Caco-2 (cell line): ENCODE measurements at regions not wholly inside any gene's neighbourhood (a gene's known extent, or its start where the extent isn't known, plus 50 kb on each side); places are given as distances from the start of the nearest gene placed in this dataset.

Experiments
- BruUV-seq: library from RNA; stranded (reverse); fragments of 400-500 nt; replicated peaks from 2 replicates; lab custom pipeline; 2021; lab: Mats Ljungman, UMichigan
- CTCF ChIA-PET: fragments of 300-600 bp; sonication (Branson Sonifier 250); formaldehyde crosslinking; loops from one replicate; lab custom pipeline; 2022; ENCODE audit warnings: antibody characterized with exemption; lab: Charles Lee
- POLR2A ChIA-PET: fragments of 300-600 bp; sonication (Branson Sonifier 250); formaldehyde crosslinking; loops from one replicate; lab custom pipeline; 2022; ENCODE audit warnings: antibody characterized with exemption; lab: Charles Lee
- DNase-seq, 2 experiments: peaks; one replicate each; pipeline versions ENCODE4 v3.0.0 to v3.0.0-alpha.2; 2020 to 2022
- H3K27me3 ChIP-seq: replicated peaks from 2 replicates; pipeline ENCODE4 v1.6.0; 2011; ENCODE audit warnings: low read length; ENCODE audit not compliant: control insufficient read depth, insufficient read depth
- H3K36me3 ChIP-seq: 2 replicates; pipeline ENCODE4 v1.5.1; 2011; ENCODE audit warnings: low read length; ENCODE audit not compliant: control insufficient read depth, insufficient read depth
- H3K4me1 ChIP-seq: fragments of 250-450 bp; sonication (Bioruptor Pico); 2 replicates; pipeline ENCODE4 v1.5.1; 2020; ENCODE audit warnings: mild to moderate bottlenecking
- H3K4me3 ChIP-seq: 2 replicates; pipeline ENCODE4 v1.5.1; 2011; ENCODE audit warnings: low read depth, mild to moderate bottlenecking, control low read depth, low read length
- H3K9me3 ChIP-seq: fragments of 250-450 bp; sonication (Bioruptor Pico); 2 replicates; pipeline ENCODE4 v1.5.1; 2020; ENCODE audit warnings: mild to moderate bottlenecking, moderate library complexity
- H3K27ac Mint-ChIP-seq: one replicate; pipeline ENCODE4 v1.8.0; 2022; ENCODE audit warnings: mixed read lengths; ENCODE audit not compliant: unreplicated experiment
- H3K27me3 Mint-ChIP-seq: one replicate; pipeline ENCODE4 v1.8.0; 2022; ENCODE audit warnings: mixed read lengths; ENCODE audit not compliant: insufficient read depth, unreplicated experiment
- H3K36me3 Mint-ChIP-seq: one replicate; pipeline ENCODE4 v1.8.0; 2022; ENCODE audit warnings: mild to moderate bottlenecking, mixed read lengths; ENCODE audit not compliant: insufficient read depth, unreplicated experiment
- H3K4me1 Mint-ChIP-seq: one replicate; pipeline ENCODE4 v1.8.0; 2022; ENCODE audit warnings: low read depth, mixed read lengths; ENCODE audit not compliant: unreplicated experiment
- H3K4me3 Mint-ChIP-seq: one replicate; pipeline ENCODE4 v1.8.0; 2022; ENCODE audit warnings: mild to moderate bottlenecking, moderate library complexity, mixed read lengths; ENCODE audit not compliant: unreplicated experiment
- H3K9me3 Mint-ChIP-seq: one replicate; pipeline ENCODE4 v1.8.0; 2022; ENCODE audit warnings: mixed read lengths; ENCODE audit not compliant: unreplicated experiment
- intact Hi-C: fragments of 100-400 bp; cut with micrococcal nuclease; formaldehyde crosslinking; loops from one replicate; pipeline ENCODE4 v1.10.0; 2022; ENCODE audit not compliant: unreplicated experiment
- TF ChIP-seq, protein P1 (sequence below), 2 experiments: fragments of 200-600 bp in 1 of 2; IDR thresholded peaks; 1 replicate in 1 of 2; 2 replicates in 1 of 2; pipeline versions ENCODE4 v1.5.1 to v1.8.0; 2011 to 2022; ENCODE audit warnings: antibody characterized with exemption in 1 of 2, control low read depth in 1 of 2, inconsistent platforms in 1 of 2, low read depth in 1 of 2, low read length in 1 of 2, mild to moderate bottlenecking in 1 of 2, moderate library complexity in 1 of 2; ENCODE audit not compliant: insufficient read depth in 1 of 2, severe bottlenecking in 1 of 2, unreplicated experiment in 1 of 2

DNA sequence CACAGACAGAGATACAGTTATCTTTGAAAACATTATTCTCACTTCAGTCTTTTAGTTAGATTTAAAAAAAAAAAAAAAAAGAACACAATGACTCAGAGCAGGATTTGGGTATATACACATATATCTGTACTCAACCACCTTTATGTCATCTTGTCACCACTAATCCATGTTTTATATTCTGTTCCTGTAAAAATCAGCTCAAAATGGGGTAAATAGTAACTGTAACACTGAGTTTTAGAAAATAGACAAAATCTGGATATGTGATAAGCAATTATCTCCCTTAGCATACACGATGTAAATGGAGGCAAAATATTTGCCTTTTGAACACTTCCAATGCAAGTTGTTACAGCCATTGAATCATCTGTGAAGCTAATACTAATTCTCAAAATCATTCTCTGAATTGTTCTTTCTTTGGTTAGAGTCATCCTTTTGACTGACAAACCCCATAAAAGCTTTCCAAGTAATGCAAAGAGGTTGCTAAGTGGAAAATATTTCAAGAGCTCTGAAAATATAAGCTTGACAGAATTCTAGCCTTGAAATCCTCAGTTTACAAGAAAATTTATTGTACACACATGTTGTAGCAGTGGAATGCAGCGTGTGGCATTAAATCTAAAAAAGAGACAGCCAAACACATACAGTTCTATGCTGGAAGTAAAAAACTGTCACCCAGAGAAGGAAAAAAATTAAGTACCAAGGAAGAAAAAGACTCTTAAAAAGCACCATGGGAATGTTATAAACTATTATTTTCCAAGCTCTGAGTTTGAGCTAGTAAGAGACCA, 502.2 kb upstream of the PHF14 start:
- Histone ChIP-seq H3K36me3 (no peaks in the 10 kb centered on the region), H3K9me3 (no peaks in the 10 kb centered on the region), H3K4me3 (no peak overlapping the region), H3K27me3 (no peaks in the 10 kb centered on the region), H3K4me1 (no peaks in the 10 kb centered on the region)
- H3K36me3 Mint-ChIP-seq: no peaks in the 10 kb centered on the region
- POLR2A ChIA-PET: no interaction called here
- no peaks in the 10 kb centered on the region for H3K4me1 Mint-ChIP-seq
- no peak overlapping the region for H3K27ac Mint-ChIP-seq
- no peak overlapping the region for H3K4me3 Mint-ChIP-seq
- CTCF ChIA-PET: no interaction called here
- TF ChIP-seq, protein P1, sequence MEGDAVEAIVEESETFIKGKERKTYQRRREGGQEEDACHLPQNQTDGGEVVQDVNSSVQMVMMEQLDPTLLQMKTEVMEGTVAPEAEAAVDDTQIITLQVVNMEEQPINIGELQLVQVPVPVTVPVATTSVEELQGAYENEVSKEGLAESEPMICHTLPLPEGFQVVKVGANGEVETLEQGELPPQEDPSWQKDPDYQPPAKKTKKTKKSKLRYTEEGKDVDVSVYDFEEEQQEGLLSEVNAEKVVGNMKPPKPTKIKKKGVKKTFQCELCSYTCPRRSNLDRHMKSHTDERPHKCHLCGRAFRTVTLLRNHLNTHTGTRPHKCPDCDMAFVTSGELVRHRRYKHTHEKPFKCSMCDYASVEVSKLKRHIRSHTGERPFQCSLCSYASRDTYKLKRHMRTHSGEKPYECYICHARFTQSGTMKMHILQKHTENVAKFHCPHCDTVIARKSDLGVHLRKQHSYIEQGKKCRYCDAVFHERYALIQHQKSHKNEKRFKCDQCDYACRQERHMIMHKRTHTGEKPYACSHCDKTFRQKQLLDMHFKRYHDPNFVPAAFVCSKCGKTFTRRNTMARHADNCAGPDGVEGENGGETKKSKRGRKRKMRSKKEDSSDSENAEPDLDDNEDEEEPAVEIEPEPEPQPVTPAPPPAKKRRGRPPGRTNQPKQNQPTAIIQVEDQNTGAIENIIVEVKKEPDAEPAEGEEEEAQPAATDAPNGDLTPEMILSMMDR (IDR thresholded peaks at IDR 0.05; ENCODE audit: insufficient read depth in 1 of 2, low read depth in 1 of 2, low read length in 1 of 2, severe bottlenecking in 1 of 2, unreplicated experiment in 1 of 2): no peak
- peaks cover 4% of the 10 kb centered on the region for H3K27me3 Mint-ChIP-seq
- intact Hi-C loops: no loop called here
- no peaks in the 10 kb centered on the region for H3K9me3 Mint-ChIP-seq
- no peak for DNase-seq
- no TSS peak for BruUV-seq

DNA sequence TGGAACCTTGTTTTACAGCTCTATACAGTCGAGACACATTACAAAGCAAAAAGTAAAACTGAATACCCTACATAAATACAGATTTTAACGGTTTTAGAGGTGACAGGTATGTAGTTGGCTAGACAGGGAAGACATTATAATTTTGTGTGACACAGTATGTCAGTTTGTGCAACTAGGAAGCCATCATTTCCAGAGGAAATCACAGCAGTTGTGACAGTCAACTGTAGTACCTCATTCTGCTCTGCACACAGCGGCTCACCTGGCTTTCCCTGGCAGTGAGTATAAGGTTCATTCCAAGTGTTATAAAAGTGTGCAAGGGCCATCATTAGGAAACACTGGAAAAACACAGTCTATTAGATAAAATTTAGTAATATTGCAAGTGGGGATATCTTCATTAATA, 501.6 kb upstream of the PHF14 start:
- H3K4me1 ChIP-seq: no peaks in the 10 kb centered on the region
- TF ChIP-seq, protein P1 (IDR thresholded peaks at IDR 0.05; ENCODE audit: insufficient read depth in 1 of 2, low read depth in 1 of 2, low read length in 1 of 2, severe bottlenecking in 1 of 2, unreplicated experiment in 1 of 2): no peak
- Mint-ChIP-seq H3K36me3 (no peaks in the 10 kb centered on the region), H3K4me3 (no peak overlapping the region), H3K4me1 (no peaks in the 10 kb centered on the region), H3K9me3 (no peaks in the 10 kb centered on the region), H3K27ac (no peak overlapping the region), H3K27me3 (peaks cover 6% of the 10 kb centered on the region)
- no peaks in the 10 kb centered on the region for H3K9me3 ChIP-seq
- intact Hi-C loops: no loop called here
- ChIA-PET POLR2A (no interaction called here), CTCF (no interaction called here)
- no peak overlapping the region for H3K4me3 ChIP-seq
- no peak for DNase-seq
- no peaks in the 10 kb centered on the region for H3K36me3 ChIP-seq
- BruUV-seq: no TSS peak
- H3K27me3 ChIP-seq: no peaks in the 10 kb centered on the region

DNA sequence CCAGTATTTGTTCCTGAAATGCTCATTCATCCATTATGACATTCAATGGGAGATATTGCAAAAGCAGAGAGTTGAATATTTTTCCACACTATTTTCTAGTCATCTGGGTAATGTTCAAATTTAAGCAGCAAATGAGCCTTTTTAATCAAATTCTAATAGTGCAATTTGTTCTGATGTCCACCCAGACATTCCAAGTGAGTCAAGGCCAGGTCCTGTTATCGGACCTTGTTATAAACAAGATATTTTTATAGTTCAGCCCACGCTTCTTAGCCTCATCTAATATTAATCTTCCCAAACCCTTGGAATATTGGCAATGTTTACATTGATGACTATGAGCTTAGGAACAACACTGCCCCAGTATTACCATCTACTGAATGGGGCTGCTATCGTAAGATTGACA, 500.1 kb upstream of the PHF14 start:
- BruUV-seq: no TSS peak
- H3K4me3 ChIP-seq: no peak overlapping the region
- H3K27me3 ChIP-seq: no peaks in the 10 kb centered on the region
- H3K9me3 ChIP-seq: no peaks in the 10 kb centered on the region
- Mint-ChIP-seq H3K4me3 (no peak overlapping the region), H3K4me1 (no peaks in the 10 kb centered on the region), H3K36me3 (no peaks in the 10 kb centered on the region), H3K27me3 (peaks cover 6% of the 10 kb centered on the region), H3K27ac (no peak overlapping the region), H3K9me3 (no peaks in the 10 kb centered on the region)
- H3K4me1 ChIP-seq: no peaks in the 10 kb centered on the region
- CTCF ChIA-PET: no interaction called here
- TF ChIP-seq, protein P1 (IDR thresholded peaks at IDR 0.05; ENCODE audit: insufficient read depth in 1 of 2, low read depth in 1 of 2, low read length in 1 of 2, severe bottlenecking in 1 of 2, unreplicated experiment in 1 of 2): no peak
- POLR2A ChIA-PET: no interaction called here
- intact Hi-C loops: no loop called here
- no peaks in the 10 kb centered on the region for H3K36me3 ChIP-seq
- no peak for DNase-seq
